NOMO-1 treated with DMSO at 0.1 percent for 48 hours (cell line): ENCODE measurements at regions not wholly inside any gene's neighbourhood (a gene's known extent, or its start where the extent isn't known, plus 50 kb on each side); places are given as distances from the start of the nearest gene placed in this dataset.

Source experiments
- DNase-seq: peaks from one replicate; lab custom pipeline; 2025; ENCODE audit not compliant: unreplicated experiment; lab: John Stamatoyannopoulos, UW

DNA sequence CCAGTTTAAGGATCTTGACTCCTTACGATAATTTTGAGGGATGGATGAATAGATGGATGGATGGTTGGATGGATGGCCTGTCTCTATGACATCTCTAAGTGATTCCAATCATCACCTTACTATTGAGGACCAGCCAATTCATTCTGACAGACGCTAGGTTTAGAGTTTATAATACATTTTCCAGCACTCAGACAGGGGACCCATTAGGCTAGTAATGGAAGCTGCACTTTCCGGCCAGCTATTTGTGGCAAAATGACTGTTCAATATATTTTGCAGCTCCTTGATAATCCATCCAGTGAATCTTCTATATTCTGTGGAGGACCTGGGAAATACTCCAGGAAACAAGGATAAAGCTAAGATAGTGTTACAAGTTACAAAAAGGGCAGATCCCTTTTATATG lies 262.9 kb downstream of the TDRD15 start:
- DNase-seq, result no peak

DNA sequence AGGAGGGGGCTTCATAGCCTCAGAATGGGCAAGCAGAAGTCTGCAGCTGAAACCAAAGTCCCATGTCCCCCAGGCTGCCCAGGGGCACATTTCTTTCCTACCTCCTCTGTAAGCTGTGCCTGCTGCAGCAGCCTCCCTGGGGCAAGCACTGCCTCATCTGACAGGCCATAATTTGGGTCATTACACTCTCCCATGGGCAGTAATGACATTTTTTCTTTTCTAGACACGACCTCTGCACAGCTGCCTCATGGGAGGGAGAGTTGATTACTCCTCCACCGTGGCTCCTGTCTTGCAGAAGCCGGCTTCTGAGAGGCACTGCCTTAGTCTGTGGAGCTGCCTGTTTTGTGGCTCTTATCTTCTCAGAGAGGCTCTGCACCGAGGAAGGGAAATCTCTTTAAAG lies 268.9 kb downstream of the TDRD15 start:
- no peak for DNase-seq

DNA sequence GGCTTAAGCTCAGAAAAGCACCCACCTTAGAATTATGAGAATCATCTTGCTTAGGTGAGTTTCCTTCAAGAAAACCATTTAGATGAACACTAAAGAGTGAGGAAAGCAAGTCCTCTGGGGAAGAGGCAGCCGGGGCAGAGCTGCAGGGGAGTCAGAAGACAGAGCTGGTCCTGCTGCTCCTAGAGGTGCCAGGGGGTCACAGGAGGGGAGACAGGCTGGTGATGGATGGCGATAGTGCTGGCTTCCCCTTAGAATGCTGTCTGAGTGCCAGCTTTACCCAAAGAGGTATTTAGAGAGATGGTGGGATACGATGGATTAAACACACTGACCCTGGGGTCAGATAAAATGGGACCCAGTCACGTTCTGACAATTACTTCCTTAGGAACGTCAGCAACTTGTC lies 269.4 kb downstream of the TDRD15 start:
- DNase-seq, result no peak

DNA sequence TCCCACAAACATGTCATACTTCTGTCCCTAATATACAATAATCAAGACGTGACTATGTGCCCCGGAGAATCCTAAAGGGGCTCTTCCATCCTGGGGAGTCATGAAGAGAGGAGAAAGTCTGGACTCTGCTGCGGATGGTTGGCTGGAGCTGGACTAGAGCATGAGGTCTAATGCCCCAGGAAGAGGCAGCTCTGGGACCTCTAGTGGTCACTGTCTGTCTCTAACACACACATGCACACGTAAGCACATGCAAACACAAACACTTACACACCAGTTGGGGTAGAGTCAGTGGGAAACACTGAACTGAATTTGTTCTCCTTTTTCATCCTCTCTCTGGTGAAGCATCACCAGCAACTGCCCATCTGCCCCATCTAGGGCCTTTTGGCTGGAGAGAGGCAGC lies 271.6 kb downstream of the TDRD15 start:
- DNase-seq, result no peak

DNA sequence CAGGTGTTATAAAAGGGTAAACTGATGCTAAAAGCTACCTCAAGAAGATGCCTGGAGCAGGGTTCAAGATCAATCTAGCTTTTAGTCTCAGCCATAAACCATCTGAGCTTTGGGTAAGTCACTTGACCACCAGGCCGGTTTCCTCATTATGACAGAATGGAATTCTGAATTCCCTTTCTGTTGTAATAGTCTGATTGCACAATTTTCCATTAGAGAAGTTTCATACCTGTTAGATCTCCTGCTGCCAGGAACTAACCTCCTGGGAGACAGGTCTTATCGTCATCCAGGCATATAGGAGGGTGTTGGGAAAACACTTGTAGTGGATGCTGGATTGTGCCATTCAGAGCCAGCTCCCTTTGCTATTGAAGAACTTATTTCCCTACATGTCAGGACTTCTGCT lies 272.5 kb downstream of the TDRD15 start:
- no peak for DNase-seq

DNA sequence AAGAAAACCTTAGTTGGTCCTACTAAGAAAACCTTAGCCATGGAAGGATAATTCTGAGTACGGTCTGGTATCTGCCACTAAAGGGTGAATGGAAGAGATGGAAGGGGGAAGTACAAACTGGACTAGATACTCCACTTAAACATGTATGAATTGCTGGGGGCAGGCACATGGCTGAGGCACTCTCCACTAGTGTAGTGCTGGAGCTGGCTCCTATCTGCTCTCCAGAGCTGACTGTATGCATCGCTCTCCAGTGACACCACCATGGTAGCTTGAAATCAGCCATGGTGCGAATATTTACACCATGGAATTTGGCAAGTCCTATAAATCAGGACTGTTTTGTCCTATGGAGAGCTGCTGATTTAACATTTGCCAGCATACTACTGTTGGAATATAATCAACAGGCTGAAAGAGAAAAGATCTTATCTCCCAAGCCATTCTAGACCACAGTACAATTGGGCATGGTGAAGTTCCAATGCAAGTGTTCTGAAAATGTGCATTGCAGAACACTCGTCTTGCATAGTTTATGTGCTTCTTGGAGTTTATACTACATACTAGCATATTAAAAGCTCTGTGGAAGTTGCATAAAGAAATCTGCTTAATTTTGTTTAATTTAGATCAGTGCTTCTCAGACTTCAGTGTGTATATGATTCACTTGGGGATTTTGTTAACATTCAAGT lies 277.4 kb downstream of the TDRD15 start:
- DNase-seq, result no peak

DNA sequence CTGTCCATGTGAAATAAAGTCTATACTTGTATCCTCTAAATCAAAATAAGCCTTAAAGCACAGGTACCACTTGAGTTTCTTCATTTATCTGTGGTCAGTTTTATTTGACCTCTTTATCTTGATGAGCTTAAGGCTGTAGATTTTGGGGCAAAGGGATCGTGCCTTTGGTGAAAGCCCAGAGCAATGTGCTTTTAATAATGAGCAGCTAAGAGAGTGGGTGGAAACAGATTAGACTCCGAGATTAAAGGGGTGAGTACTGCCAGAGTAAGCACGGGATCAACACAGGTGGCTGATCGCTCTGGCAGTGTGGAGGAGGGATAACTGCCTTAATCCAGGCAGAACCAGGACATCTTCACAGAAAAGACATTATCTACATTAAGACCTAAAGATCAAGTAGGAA lies 280.4 kb downstream of the TDRD15 start:
- DNase-seq, result no peak

DNA sequence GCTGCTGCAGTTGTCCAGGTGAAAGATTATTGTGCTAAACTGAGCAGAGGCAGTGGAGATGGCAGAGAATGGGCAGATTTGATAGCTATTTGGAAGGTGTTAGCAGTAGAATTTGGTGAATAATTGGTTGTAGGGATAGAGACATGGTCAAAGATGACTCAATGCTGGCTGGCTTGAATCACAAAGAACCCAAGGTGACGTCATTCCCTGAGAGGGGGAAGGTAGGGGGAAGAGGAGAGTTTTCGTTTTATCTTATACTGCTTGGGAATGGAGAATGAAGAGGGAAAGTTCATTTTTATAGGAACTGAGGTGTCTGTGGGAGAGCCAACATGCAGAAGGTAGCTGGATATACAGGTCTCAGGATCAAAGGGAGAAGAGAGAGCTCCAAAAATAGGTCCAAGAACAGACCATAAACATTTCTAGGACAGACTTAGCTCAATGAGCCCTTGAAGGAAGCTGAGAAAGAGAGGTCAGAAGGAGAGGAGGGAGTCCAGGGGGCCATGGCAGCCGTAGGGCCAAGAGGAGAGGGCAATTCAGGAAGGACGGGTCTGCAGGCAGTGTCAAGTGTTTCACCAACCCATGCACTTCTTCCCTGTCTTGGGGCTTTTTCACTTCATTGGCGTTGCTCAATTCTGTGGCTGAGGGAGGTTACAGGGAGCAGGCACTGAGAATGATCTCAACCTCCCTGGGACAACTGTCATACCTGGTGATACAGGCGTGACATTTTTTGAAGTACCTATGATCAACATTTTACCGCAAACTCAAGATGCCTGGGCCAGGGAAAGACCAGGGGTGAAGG lies 281.3 kb downstream of the TDRD15 start:
- DNase-seq, result peak; percentile 72

DNA sequence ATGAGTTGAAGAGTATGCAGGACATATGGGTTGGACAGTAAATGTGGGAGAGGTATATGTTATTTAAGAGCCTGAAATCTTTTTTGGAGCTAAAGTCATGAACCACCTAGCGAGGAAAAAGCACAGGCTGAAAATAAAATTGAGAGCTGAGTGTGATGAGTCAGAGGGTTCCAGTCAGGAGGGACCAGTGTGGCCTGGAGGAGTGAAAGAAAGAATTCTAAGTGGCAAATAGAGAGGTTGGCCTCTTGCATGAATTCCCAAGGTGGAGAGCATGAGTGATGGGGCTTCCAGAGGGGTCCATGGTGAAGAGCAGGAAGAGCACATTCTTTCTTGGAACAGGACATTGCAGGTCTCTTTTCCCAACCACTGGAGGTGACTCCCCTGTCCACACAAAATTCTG lies 282.6 kb downstream of the TDRD15 start:
- DNase-seq, result no peak

DNA sequence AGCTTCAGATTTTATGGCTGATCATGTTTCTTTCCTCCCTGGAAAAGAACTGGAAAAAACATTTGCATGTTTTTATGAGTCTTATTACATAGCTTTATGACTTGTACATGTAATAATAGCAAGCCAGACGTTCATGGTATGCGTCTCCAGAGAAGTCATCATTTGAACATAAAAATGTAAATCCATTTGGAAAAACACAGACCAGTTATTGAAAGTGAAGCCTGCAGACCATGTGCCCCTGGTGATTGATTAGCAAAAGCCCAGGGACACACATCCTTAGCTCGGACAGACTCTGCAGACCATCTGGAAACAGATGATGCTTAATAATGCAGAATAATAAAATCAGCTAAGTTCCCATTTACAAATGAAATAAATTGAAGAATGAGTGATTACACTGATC lies 283.1 kb downstream of the TDRD15 start:
- DNase-seq, result no peak

DNA sequence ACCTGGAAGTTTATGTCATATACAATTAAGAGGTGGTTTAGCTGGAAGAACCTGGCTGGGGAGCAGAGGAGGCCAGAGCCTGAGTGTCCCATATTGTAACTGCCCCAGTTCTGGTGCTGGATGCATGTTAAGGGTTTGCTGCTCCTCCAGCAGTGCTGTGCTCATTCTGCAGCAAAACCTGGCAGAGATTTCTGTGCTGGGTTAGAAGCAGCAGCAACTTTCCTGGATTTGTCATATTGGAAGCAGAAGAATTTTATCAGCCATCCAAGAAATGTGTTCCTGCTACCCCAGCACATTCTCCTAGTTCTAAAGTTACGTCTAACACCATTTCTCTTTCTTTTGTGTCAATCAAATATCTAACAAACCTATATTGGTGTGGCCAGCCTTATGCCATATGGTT lies 284.1 kb downstream of the TDRD15 start:
- no peak for DNase-seq

DNA sequence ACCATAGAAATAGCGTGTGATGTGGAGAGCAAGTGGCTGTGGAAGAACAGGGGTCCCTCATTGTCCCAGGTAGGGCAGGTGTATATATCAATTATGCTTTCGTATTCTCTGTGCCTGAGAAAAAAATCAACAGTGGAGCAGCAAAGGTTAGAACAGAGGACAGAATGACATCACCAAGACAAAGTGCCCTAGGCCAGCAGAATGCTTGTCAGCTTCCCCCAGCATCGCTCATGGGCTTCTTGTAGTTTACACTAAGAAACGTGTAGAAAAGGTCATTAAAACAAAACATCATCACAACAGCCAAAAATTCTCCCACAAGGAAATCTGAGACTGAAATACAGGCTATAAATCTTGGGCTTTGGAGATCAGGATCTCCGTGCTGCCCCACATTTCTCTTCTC lies 288.0 kb downstream of the TDRD15 start:
- DNase-seq, result no peak

DNA sequence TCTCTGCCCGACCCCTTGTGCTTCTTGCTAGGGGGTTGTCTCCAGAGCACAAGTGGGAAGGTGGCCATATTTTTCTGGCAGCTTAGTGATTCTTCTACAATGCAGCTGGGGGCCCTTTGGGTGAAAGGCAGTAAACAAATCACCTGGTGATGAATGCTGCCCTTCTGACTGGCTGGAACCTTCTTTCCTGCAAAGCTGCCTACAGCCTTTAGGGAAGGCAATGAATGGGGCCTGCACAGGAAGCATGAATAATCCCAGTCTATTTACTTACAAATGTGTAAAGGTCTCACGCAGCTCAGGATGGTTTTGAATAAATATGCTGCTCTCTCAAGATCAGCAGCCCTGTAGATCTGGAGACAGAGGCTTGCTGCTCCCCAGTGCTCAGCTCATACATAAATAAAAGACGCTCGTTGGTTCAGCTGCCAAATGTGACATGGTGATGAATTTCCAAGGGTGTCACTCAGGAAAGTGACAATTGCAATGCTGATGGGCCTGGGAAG lies 289.2 kb downstream of the TDRD15 start:
- no peak for DNase-seq

DNA sequence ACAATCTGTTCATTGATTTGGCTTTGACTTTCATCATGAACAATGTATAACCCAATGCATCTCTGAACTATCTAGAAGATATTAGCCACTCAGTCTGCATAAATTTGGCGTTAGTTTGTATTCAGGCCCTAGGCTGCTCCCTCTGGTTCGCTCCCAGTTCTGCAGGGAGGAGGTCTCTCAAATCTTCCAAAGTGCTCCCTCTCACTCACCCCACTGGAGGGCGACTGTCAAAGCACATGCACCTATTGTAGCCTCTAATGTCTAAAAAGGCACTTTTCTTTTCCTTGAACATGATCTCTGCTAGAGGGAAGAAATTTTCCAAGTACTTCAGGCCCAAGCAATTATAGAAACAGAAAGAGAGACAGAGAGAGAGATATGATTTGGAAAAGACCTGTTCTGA lies 291.5 kb downstream of the TDRD15 start:
- DNase-seq, result no peak

DNA sequence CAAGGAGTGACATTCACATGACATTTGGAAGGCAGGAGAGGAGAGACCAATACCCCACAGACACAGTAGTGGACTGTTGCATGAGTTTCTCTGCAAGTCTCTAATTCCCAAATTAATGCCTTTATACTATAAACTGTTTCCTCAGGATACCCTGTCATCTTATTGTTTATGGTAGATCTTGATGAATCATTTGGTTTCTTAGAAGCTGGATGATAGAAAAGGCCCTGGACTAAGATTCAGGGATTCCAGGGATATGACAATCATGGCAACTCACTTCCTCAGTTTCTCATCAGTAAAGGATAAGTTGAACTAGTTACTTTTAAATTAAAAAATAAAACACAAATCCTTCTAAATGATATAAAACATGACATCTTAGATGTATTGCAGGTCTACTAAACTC lies 292.5 kb downstream of the TDRD15 start:
- no peak for DNase-seq

DNA sequence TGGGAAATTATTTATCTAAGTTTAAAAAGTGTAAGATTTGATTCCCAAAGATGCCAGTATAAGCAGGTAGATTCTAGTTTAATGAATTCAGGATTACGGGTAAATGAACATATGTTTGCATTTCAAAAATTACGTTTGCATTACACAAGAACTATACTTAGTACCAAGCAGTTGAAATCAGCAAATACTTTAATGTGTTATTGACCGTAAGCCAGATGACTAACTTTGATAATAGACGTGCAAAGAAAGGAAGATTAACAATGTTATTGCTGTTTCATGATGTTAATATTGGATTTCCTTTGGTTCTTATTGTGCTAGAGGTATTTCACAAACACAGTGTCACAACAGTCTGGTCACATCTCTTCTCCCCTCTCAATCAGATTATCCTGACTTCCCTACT lies 294.7 kb downstream of the TDRD15 start:
- no peak for DNase-seq

DNA sequence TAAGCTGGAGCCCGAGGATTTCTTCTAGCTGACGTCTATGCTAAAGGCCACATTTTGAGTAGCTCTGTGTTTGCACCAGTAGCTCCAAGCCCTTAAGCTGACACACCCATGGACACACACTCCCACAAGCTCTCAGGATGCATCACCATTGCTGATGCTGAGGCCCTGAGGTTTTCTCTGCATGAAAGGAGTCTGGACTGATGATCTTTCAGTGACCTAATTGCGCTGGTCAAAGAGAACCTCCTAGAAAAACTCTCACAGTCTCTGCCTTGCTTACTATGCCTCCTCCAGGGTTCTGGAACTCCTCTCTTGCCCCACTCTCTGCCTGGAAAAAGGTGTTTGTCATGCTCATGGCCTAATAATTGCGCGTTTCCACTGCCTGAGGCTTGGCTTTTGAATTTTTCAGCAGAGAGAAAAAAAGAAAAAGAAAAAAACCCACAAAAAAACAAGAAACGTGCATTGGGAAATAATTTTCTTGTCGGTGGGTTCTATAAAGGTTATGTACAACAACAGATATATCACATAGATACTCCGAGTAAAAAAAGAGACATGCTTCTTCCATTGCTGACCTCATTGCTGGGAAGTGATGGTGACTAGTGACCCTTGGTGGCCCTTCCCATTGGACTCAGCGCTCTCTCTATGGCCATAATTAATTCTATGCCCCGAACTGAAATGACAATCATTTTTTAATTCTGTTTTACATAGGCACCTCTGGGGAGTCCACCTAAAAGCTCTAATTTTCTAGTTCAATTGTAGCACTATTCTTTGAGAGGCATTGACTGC lies 297.0 kb downstream of the TDRD15 start:
- no peak for DNase-seq

DNA sequence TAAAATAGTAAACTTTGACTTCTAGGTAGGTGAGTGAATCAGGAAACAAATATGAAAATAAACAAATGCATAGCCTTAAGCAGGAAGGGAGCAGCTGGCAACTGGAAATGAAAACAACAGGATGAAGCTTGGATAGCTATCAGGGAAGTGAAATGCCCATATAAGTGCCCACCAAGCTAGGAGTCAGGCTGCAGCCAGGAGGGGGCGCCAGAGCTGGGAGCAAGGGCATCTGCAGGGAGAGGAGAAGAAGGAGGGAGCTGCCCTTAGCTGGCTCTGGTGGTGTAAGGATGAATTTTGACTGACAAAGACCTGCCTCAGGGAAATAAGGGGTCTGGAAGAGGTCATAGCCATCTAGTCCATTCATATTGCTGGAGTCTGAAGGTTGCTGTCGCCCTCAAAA lies 298.3 kb downstream of the TDRD15 start:
- peak; percentile 17 for DNase-seq

DNA sequence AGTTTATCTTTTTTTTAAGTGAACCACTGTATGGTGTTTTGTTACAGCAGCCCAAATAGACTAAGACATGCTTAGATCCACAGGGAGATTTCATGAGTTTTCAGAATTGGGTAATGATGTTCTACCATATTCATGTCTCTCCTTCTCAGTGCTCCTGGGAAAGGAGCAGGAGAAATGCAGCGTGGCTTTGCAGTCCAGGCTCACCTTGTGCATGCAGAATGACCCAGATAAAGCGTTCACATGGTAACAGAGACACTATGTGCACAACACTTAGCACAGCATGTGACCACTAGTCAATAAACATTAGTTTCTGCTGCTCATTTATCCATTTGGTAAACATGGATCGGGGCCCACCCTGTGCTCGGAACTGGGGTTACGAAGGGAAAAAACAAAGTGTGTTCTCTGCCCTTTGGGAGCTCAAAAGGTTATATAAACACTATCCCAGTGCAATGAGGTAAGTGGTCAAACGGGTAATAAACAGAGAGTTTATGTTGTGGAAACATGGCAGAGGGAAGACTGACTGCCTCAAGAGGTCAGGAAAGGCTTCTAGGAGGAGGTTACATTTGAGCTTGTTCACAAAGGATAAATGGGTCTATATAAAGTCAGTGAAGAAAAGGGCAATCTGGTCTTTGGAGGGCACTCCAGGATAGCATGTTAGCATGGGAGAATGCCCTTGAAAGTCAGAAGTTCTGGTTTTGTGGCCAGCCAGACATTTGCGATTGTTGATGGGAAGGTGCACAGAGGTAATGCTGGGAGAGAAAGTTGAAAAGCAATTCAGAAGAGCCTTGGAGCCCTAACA lies 299.2 kb downstream of the TDRD15 start:
- no peak for DNase-seq

DNA sequence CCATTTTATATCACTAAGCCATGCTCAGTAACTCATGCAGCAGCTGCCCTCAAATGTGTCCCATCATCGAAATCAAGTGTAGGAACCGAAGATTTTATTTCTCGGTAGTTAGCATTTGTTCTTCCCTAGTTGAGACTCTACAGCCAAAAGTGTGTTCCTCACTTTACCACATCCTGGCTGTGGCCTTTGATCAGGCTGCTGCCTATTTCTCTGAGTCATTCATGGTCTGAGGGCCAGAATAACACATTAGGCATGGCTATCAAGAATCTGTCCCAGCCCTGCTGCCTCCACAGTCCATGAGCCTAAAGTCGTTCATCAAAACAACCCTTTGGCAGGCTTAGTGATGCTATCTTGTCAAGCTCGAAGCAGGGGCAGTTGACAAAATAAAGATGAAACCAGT lies 300.1 kb downstream of the TDRD15 start:
- no peak for DNase-seq

DNA sequence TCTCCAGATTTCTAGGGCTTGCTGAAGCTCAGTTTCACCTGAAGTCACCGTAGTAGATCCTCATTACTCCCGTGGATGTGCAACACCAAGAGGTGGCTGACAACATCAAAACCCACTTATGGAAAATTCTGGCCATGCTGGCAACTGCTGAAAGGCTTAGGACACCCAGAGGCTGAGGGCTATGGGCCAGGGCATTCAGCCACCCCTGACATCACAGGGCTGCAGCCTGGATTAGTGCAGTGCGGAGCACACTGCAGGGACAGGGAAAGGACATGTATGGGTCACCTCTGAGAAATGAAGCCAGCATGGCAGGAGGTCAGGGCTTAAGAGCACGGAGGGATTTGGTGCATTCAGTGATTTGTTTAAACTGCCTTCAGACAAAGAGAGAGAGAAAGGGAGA lies 300.6 kb downstream of the TDRD15 start:
- DNase-seq, result no peak
